ENCODE measurements at regions not wholly inside any gene's neighbourhood (a gene's known extent, or its start where the extent isn't known, plus 50 kb on each side); places are given as distances from the start of the nearest gene placed in this dataset.

DNA sequence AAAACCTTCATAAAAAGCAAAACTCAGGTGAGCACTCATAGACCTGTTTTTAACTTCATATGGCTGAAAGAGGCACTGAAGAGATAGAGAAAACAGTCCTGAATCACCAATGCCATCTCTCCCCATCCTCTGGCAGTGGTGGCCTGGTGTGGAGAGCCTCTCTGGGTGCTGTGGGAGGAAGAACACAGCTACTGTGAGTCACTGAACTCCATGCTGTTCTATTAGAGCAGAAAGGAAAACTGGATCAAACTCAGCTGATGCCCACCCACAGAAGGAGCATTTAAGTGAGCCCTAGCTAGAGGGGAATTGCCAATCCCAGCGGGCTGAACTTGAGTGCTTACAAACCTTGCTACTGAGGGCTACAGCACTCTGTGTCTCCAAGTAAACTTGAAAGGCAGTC, 115.3 kb upstream of the SESN3 start:
- H3K4me3 ChIP-seq (replicated peaks; ENCODE audit: low read depth, low read length): no peak overlapping the region
- DNase-seq (ENCODE audit: low read depth): no peak
- TF ChIP-seq, protein P1, sequence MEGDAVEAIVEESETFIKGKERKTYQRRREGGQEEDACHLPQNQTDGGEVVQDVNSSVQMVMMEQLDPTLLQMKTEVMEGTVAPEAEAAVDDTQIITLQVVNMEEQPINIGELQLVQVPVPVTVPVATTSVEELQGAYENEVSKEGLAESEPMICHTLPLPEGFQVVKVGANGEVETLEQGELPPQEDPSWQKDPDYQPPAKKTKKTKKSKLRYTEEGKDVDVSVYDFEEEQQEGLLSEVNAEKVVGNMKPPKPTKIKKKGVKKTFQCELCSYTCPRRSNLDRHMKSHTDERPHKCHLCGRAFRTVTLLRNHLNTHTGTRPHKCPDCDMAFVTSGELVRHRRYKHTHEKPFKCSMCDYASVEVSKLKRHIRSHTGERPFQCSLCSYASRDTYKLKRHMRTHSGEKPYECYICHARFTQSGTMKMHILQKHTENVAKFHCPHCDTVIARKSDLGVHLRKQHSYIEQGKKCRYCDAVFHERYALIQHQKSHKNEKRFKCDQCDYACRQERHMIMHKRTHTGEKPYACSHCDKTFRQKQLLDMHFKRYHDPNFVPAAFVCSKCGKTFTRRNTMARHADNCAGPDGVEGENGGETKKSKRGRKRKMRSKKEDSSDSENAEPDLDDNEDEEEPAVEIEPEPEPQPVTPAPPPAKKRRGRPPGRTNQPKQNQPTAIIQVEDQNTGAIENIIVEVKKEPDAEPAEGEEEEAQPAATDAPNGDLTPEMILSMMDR (IDR thresholded peaks at IDR 0.05; ENCODE audit: low read length, missing control alignments): no peak

DNA sequence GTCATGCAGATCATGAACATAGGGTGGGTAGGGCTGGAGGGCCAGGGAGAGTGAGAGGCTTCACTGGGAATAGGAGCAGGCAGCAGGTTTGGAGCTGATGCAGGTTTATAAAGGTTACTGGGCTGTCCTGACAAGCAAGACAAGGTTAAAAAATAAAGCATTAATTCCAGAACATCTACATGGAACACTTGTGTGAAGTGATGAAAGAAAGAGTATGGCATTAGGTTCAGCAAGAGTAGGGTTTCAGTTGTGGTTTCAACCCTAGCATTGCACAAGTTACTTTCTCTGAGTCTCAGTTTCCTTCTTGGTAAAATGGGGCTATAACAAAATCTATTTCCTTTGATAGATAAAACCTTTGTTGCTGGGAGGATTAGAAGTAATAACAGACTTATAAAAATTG, 114.6 kb upstream of the SESN3 start:
- TF ChIP-seq, protein P1 (IDR thresholded peaks at IDR 0.05; ENCODE audit: low read length, missing control alignments): no peak
- DNase-seq (ENCODE audit: low read depth): no peak
- H3K4me3 ChIP-seq (replicated peaks; ENCODE audit: low read depth, low read length): no peak overlapping the region

GRCh38 chr11:95344932-95345642, 114.1 kb upstream of the SESN3 start:
- DNase-seq (ENCODE audit: low read depth): no peak
- TF ChIP-seq, protein P1 (IDR thresholded peaks at IDR 0.05; ENCODE audit: low read length, missing control alignments): no peak
- H3K4me3 ChIP-seq (replicated peaks; ENCODE audit: low read depth, low read length): no peak overlapping the region

GRCh38 chr11:95341221-95341620, 110.2 kb upstream of the SESN3 start:
- H3K4me3 ChIP-seq (replicated peaks; ENCODE audit: low read depth, low read length): no peak overlapping the region
- DNase-seq (ENCODE audit: low read depth): no peak
- TF ChIP-seq, protein P1 (IDR thresholded peaks at IDR 0.05; ENCODE audit: low read length, missing control alignments): no peak

- no peak overlapping the region for H3K4me3 ChIP-seq (replicated peaks; ENCODE audit: low read depth, low read length)
- TF ChIP-seq, protein P1 (IDR thresholded peaks at IDR 0.05; ENCODE audit: low read length, missing control alignments): no peak
- no peak for DNase-seq (ENCODE audit: low read depth)
These were observed 108.3 kb upstream of the SESN3 start for GRCh38 chr11:95339086-95339901.

GRCh38 chr11:95338430-95338991, 107.5 kb upstream of the SESN3 start:
- no peak overlapping the region for H3K4me3 ChIP-seq (replicated peaks; ENCODE audit: low read depth, low read length)
- DNase-seq (ENCODE audit: low read depth): peak; percentile 85
- TF ChIP-seq, protein P1 (IDR thresholded peaks at IDR 0.05; ENCODE audit: low read length, missing control alignments): no peak

Data from fibroblast of pulmonary artery (primary cell).